SK-N-SH (cell line): ENCODE measurements at regions not wholly inside any gene's neighbourhood (a gene's known extent, or its start where the extent isn't known, plus 50 kb on each side); places are given as distances from the start of the nearest gene placed in this dataset.

Experiments
- CTCF ChIA-PET: fragments of 300-600, 350-600 bp; formaldehyde crosslinking; extraction: SDS; loops from one replicate; lab custom pipeline; 2021; lab: Yijun Ruan, JAX
- POLR2A ChIA-PET: fragments of 350-600 bp; sonication (Branson Sonifier 250); formaldehyde crosslinking; extraction: SDS; loops from one replicate; lab custom pipeline; 2020; ENCODE audit warnings: antibody characterized with exemption, inconsistent platforms; lab: Yijun Ruan, JAX
- DNase-seq: peaks from one replicate; pipeline ENCODE4 v3.0.0; 2012
- H2AFZ ChIP-seq: fragments of 200-600 bp; sonication (generic); 2 replicates; pipeline ENCODE4 v1.8.1; 2016; ENCODE audit warnings: antibody characterized with exemption, mild to moderate bottlenecking, low read depth
- H3F3A ChIP-seq: fragments of 200-600 bp; sonication (generic); replicated peaks from 2 replicates; pipeline ENCODE3; 2016; ENCODE audit warnings: antibody characterized with exemption, mild to moderate bottlenecking; ENCODE audit not compliant: insufficient read depth
- H3K27ac ChIP-seq, 2 experiments: fragments of 200-500 bp in 1 of 2; fragments of 200-600 bp in 1 of 2; sonication (Bioruptor generic) in 1 of 2; sonication (generic), shearing (Covaris generic) in 1 of 2; 2 replicates each; pipeline versions ENCODE4 v1.5.1 to v1.6.1; 2014 to 2016; ENCODE audit warnings: low read depth in 2 of 2, inconsistent platforms in 1 of 2, low read length in 1 of 2, mild to moderate bottlenecking in 1 of 2, mixed read lengths in 1 of 2
- H3K27me3 ChIP-seq: fragments of 200-600 bp; sonication (generic), shearing (Covaris generic); 2 replicates; pipeline ENCODE4 v1.6.1; 2016; ENCODE audit warnings: mixed run types; ENCODE audit not compliant: insufficient read depth
- H3K36me3 ChIP-seq, 2 experiments: fragments of 200-500 bp in 1 of 2; fragments of 200-600 bp in 1 of 2; sonication (Bioruptor generic) in 1 of 2; sonication (generic) in 1 of 2; replicated peaks in 1 of 2; 2 replicates each; pipeline versions ENCODE3 to v1.5.1; 2014 to 2016; ENCODE audit warnings: low read length in 1 of 2, mild to moderate bottlenecking in 1 of 2; ENCODE audit not compliant: insufficient read depth in 2 of 2, control insufficient read depth in 1 of 2
- H3K4me1 ChIP-seq, 2 experiments: fragments of 200-500 bp in 1 of 2; fragments of 200-600 bp in 1 of 2; sonication (Bioruptor generic) in 1 of 2; sonication (generic), shearing (Covaris generic) in 1 of 2; 2 replicates each; pipeline versions ENCODE4 v1.5.1 to v1.6.1; 2014 to 2016; ENCODE audit warnings: low read depth in 1 of 2, low read length in 1 of 2, mixed run types in 1 of 2; ENCODE audit not compliant: insufficient read depth in 2 of 2, control insufficient read depth in 1 of 2
- H3K4me2 ChIP-seq: fragments of 200-600 bp; sonication (generic), shearing (Covaris generic); 2 replicates; pipeline ENCODE4 v1.6.1; 2017; ENCODE audit warnings: mixed run types
- H3K4me3 ChIP-seq, 2 experiments: fragments of 200-500 bp in 1 of 2; fragments of 200-600 bp in 1 of 2; sonication (Bioruptor generic) in 1 of 2; sonication (generic), shearing (Covaris generic) in 1 of 2; 2 replicates each; pipeline versions ENCODE4 v1.5.1 to v1.8.1; 2014 to 2016; ENCODE audit warnings: low read depth in 2 of 2, inconsistent platforms in 1 of 2, low read length in 1 of 2, mild to moderate bottlenecking in 1 of 2, mixed read lengths in 1 of 2, moderate library complexity in 1 of 2
- H3K79me2 ChIP-seq: fragments of 200-600 bp; sonication (generic); 2 replicates; pipeline ENCODE4 v1.8.1; 2017; ENCODE audit warnings: mild to moderate bottlenecking; ENCODE audit not compliant: insufficient read depth
- H3K9ac ChIP-seq: fragments of 200-600 bp; sonication (generic); 2 replicates; pipeline ENCODE4 v1.6.1; 2017; ENCODE audit warnings: mixed run types
- H3K9me2 ChIP-seq: fragments of 200-600 bp; sonication (generic); 2 replicates; pipeline ENCODE4 v1.6.1; 2017; ENCODE audit warnings: mixed run types
- H3K9me3 ChIP-seq: fragments of 200-600 bp; sonication (generic); 2 replicates; pipeline ENCODE4 v1.6.1; 2017; ENCODE audit warnings: mixed run types, mild to moderate bottlenecking, moderate library complexity
- H4K20me1 ChIP-seq: fragments of 200-600 bp; sonication (generic); 2 replicates; pipeline ENCODE4 v1.6.1; 2017; ENCODE audit warnings: mild to moderate bottlenecking, mixed run types; ENCODE audit not compliant: insufficient read depth
- CHD2 ChIP-seq: fragments of 150-350 bp; IDR thresholded peaks from 2 replicates; pipeline ENCODE4 v1.6.1; 2018; ENCODE audit warnings: low read length; ENCODE audit not compliant: partially characterized antibody
- ELF1 ChIP-seq: IDR thresholded peaks from 2 replicates; pipeline ENCODE4 v1.4.0; 2012
- EP300 ChIP-seq, 2 experiments: IDR thresholded peaks; 2 replicates each; pipeline versions ENCODE4 v1.4.0 to v1.6.1; 2012; ENCODE audit warnings: borderline replicate concordance in 1 of 2, low read depth in 1 of 2, low read length in 1 of 2
- EZH2phosphoT487 ChIP-seq: fragments of 200-600 bp; sonication (generic); IDR thresholded peaks from 2 replicates; pipeline ENCODE4 v1.6.1; 2017; ENCODE audit warnings: low read depth, mixed run types, mild to moderate bottlenecking, antibody characterized with exemption, moderate library complexity, borderline replicate concordance
- FOSL2 ChIP-seq: IDR thresholded peaks from 2 replicates; pipeline ENCODE4 v1.4.0; 2012; ENCODE audit warnings: low read depth, mild to moderate bottlenecking, moderate library complexity, borderline replicate concordance
- FOXJ3 ChIP-seq: sonication (generic); formaldehyde crosslinking; IDR thresholded peaks from 2 replicates; pipeline ENCODE4 v1.5.1; 2020; ENCODE audit warnings: mild to moderate bottlenecking, missing genetic modification reagents
- GABPA ChIP-seq: IDR thresholded peaks from 2 replicates; pipeline ENCODE4 v1.4.0; 2012; ENCODE audit warnings: low read depth, mild to moderate bottlenecking
- GATA2 ChIP-seq: sonication (generic); formaldehyde crosslinking; IDR thresholded peaks from 2 replicates; pipeline ENCODE4 v1.5.0; 2020; ENCODE audit warnings: mild to moderate bottlenecking, missing genetic modification reagents
- IRF3 ChIP-seq: fragments of 150-350 bp; IDR thresholded peaks from 2 replicates; pipeline ENCODE4 v1.6.1; 2016; ENCODE audit warnings: mild to moderate bottlenecking, low read depth, low read length
- JUND ChIP-seq: IDR thresholded peaks from 2 replicates; pipeline ENCODE4 v1.4.0; 2012
- MEF2A ChIP-seq: IDR thresholded peaks from 2 replicates; pipeline ENCODE4 v1.4.0; 2012; ENCODE audit warnings: low read depth, borderline replicate concordance
- POLR2AphosphoS5 ChIP-seq: IDR thresholded peaks from 2 replicates; pipeline ENCODE4 v1.6.1; 2012; ENCODE audit warnings: low read depth, low read length
- RFX5 ChIP-seq: IDR thresholded peaks from 2 replicates; pipeline ENCODE4 v1.6.1; 2012; ENCODE audit warnings: mild to moderate bottlenecking, improper control_type of control experiment, low read length
- SMC3 ChIP-seq: IDR thresholded peaks from 2 replicates; pipeline ENCODE4 v1.6.1; 2012; ENCODE audit warnings: low read depth, low read length, improper control_type of control experiment
- TAF1 ChIP-seq: IDR thresholded peaks from 2 replicates; pipeline ENCODE4 v1.6.1; 2012; ENCODE audit warnings: low read depth, mild to moderate bottlenecking, low read length, moderate library complexity, borderline replicate concordance
- TEAD4 ChIP-seq: IDR thresholded peaks from 2 replicates; pipeline ENCODE4 v1.4.0; 2012; ENCODE audit warnings: mild to moderate bottlenecking, borderline replicate concordance; ENCODE audit not compliant: insufficient read depth
- USF1 ChIP-seq: IDR thresholded peaks from 2 replicates; pipeline ENCODE4 v1.4.0; 2012; ENCODE audit warnings: low read depth, borderline replicate concordance
- USF2 ChIP-seq: fragments of 150-350 bp; IDR thresholded peaks from 2 replicates; pipeline ENCODE4 v1.6.1; 2017; ENCODE audit warnings: antibody characterized with exemption, low read length, low read depth, borderline replicate concordance
- WGBS: methylation state at CpG from one replicate; pipeline ENCODE4 v1.1.6; 2017; ENCODE audit warnings: low lambda C conversion rate; 5-methylcytosine and 5-hydroxymethylcytosine counted together

GRCh38 chr21:25149022-25149421 is 458.3 kb downstream of the MRPL39 start:
- WGBS: 100% methylated on average over 1 of the region's 1 CpG
- Histone ChIP-seq H2AFZ (no peak overlapping the region), H3K4me2 (no peak overlapping the region), H3F3A (peaks cover 6% of the 10 kb centered on the region), H3K36me3 (no peaks in the 10 kb centered on the region), H3K27me3 (no peaks in the 10 kb centered on the region), H3K79me2 (no peaks in the 10 kb centered on the region), H3K9ac (no peak overlapping the region), H3K9me2 (no peaks in the 10 kb centered on the region), H4K20me1 (no peaks in the 10 kb centered on the region), H3K9me3 (no peaks in the 10 kb centered on the region), H3K4me3 (no peak overlapping the region), H3K4me1 (no peaks in the 10 kb centered on the region), H3K27ac (no peak overlapping the region)
- DNase-seq: no peak
- TF ChIP-seq TEAD4 (no peak), SMC3 (no peak), FOSL2 (no peak), RFX5 (no peak), JUND (no peak), IRF3 (no peak), TAF1 (no peak), USF1 (no peak), POLR2AphosphoS5 (no peak), MEF2A (no peak), FOXJ3 (CRISPR knock-in tag) (no peak), USF2 (no peak)
- ChIA-PET CTCF (no interaction called here), POLR2A (no interaction called here)

- Histone ChIP-seq H3K27ac (no peak overlapping the region), H3K4me3 (no peak overlapping the region), H3K9ac (no peak overlapping the region), H3K9me2 (no peaks in the 10 kb centered on the region; the same call in 1 of the 2 replicates), H3K36me3 (no peaks in the 10 kb centered on the region), H2AFZ (no peak overlapping the region), H3K27me3 (no peaks in the 10 kb centered on the region), H3K9me3 (no peaks in the 10 kb centered on the region), H3K4me1 (no peaks in the 10 kb centered on the region), H3F3A (no peaks in the 10 kb centered on the region), H3K4me2 (no peak overlapping the region), H3K79me2 (no peaks in the 10 kb centered on the region), H4K20me1 (no peaks in the 10 kb centered on the region)
- ChIA-PET CTCF (no interaction called here), POLR2A (no interaction called here)
- no peak for DNase-seq
- WGBS: 67% methylated on average over 1 of the region's 1 CpG
- no peak for TF ChIP-seq EP300 (IDR thresholded peaks at IDR 0.05; ENCODE audit: borderline replicate concordance in 1 of 2, low read depth in 1 of 2, low read length in 1 of 2)
- no peak for TF ChIP-seq GATA2 (CRISPR knock-in tag)
- no peak for TF ChIP-seq GABPA
- TF ChIP-seq EZH2phosphoT487: no peak
- TF ChIP-seq FOXJ3 (CRISPR knock-in tag): no peak
- TF ChIP-seq IRF3: no peak
- no peak for TF ChIP-seq ELF1
- no peak for TF ChIP-seq MEF2A
- TF ChIP-seq CHD2: no peak
- no peak for TF ChIP-seq TEAD4
Measured at GRCh38 chr21:25139414-25139813, 467.9 kb downstream of the MRPL39 start.
